PC-9 (cell line): ENCODE measurements at regions not wholly inside any gene's neighbourhood (a gene's known extent, or its start where the extent isn't known, plus 50 kb on each side); places are given as distances from the start of the nearest gene placed in this dataset.

Source experiments
- BruUV-seq: library from RNA; stranded (reverse); fragments of 400-500 nt; replicated peaks from 2 replicates; lab custom pipeline; 2021; lab: Mats Ljungman, UMichigan
- CTCF ChIA-PET: fragments of 300-600 bp; sonication (Branson Sonifier 250); formaldehyde crosslinking; loops from one replicate; lab custom pipeline; 2022; ENCODE audit warnings: antibody characterized with exemption; lab: Charles Lee
- POLR2A ChIA-PET: fragments of 300-600 bp; sonication (Branson Sonifier 250); formaldehyde crosslinking; loops from one replicate; lab custom pipeline; 2022; ENCODE audit warnings: antibody characterized with exemption; ENCODE audit not compliant: unreplicated experiment; lab: Charles Lee
- DNase-seq, 2 experiments: peaks; one replicate each; pipeline versions ENCODE4 v3.0.0 to v3.0.0-alpha.2; 2015 to 2022; ENCODE audit warnings: mixed read lengths in 1 of 2
- H2AFZ ChIP-seq: fragments of 200-600 bp; sonication (generic); 2 replicates; pipeline ENCODE4 v1.8.1; 2017; ENCODE audit warnings: antibody characterized with exemption
- H3F3A ChIP-seq: fragments of 200-600 bp; sonication (generic); 2 replicates; pipeline ENCODE4 v1.8.1; 2017; ENCODE audit warnings: antibody characterized with exemption, mild to moderate bottlenecking, low read depth; ENCODE audit not compliant: insufficient read depth
- H3K27ac ChIP-seq: fragments of 200-600 bp; sonication (generic); 2 replicates; pipeline ENCODE4 v1.6.1; 2016; ENCODE audit warnings: mixed run types
- H3K27me3 ChIP-seq: fragments of 200-600 bp; sonication (generic); 2 replicates; pipeline ENCODE4 v1.6.1; 2016; ENCODE audit warnings: low read depth, mixed run types; ENCODE audit not compliant: insufficient read depth
- H3K36me3 ChIP-seq: fragments of 200-600 bp; sonication (generic); 2 replicates; pipeline ENCODE4 v1.6.1; 2016; ENCODE audit warnings: low read depth, mixed run types
- H3K4me1 ChIP-seq: fragments of 200-600 bp; sonication (generic); replicated peaks from 2 replicates; pipeline ENCODE4 v1.6.1; 2016; ENCODE audit warnings: mixed run types; ENCODE audit not compliant: insufficient read depth
- H3K4me2 ChIP-seq: fragments of 200-600 bp; sonication (generic); 2 replicates; pipeline ENCODE4 v1.6.1; 2017; ENCODE audit warnings: mixed run types
- H3K4me3 ChIP-seq: fragments of 200-600 bp; sonication (generic); 2 replicates; pipeline ENCODE4 v1.6.1; 2016; ENCODE audit warnings: mixed run types
- H3K79me2 ChIP-seq: fragments of 200-600 bp; sonication (generic); 2 replicates; pipeline ENCODE4 v1.6.1; 2017; ENCODE audit warnings: low read depth, mixed run types
- H3K9me2 ChIP-seq: fragments of 200-600 bp; sonication (generic); 2 replicates; pipeline ENCODE4 v1.8.1; 2017; ENCODE audit warnings: mild to moderate bottlenecking; ENCODE audit not compliant: insufficient read depth
- H3K9me3 ChIP-seq: fragments of 200-600 bp; sonication (generic); 2 replicates; pipeline ENCODE4 v1.8.1; 2016; ENCODE audit warnings: low read depth; ENCODE audit not compliant: insufficient read depth
- H4K20me1 ChIP-seq: fragments of 200-600 bp; sonication (generic); 2 replicates; pipeline ENCODE4 v1.8.1; 2017; ENCODE audit not compliant: insufficient read depth
- EZH2 ChIP-seq: fragments of 200-600 bp; sonication (generic); IDR thresholded peaks from 2 replicates; pipeline ENCODE4 v1.8.0; 2017; ENCODE audit warnings: antibody characterized with exemption, low read depth
- intact Hi-C: fragments of 100-400 bp; cut with micrococcal nuclease; formaldehyde crosslinking; loops from one replicate; pipeline ENCODE4 v1.10.0; 2022; ENCODE audit not compliant: unreplicated experiment
- TF ChIP-seq, protein P1 (sequence below): fragments of 200-600 bp; sonication (generic); conservative IDR thresholded peaks from 2 replicates; pipeline ENCODE4 v1.6.1; 2017; ENCODE audit warnings: mixed run types, antibody characterized with exemption, mild to moderate bottlenecking, moderate library complexity

DNA sequence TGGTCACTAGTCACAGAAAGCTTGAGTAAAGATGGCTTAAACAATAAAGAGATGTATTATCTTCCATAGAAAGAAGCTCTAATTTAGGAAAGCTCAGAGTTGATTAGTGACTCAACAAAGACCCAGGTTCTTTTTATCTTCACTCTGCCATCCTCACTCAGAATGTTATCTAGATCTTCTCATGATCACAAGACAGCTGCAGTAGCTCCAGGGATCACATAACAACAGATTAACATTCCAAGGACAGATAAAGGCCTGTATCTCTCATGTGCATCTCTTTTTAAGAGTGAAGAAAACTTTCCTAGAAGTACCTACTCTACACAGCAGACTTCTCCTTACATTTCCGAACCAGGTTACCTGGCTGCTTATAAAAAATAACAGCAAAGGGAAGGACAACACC, 368.7 kb upstream of the PROX1 start:
- BruUV-seq = no TSS peak
- H3K27ac ChIP-seq = no peak overlapping the region
- CTCF ChIA-PET = no interaction called here
- H3K79me2 ChIP-seq = no peaks in the 10 kb centered on the region
- H3K4me3 ChIP-seq = no peak overlapping the region
- H3K36me3 ChIP-seq = no peaks in the 10 kb centered on the region
- TF ChIP-seq EZH2 = no peak
- TF ChIP-seq, protein P1, sequence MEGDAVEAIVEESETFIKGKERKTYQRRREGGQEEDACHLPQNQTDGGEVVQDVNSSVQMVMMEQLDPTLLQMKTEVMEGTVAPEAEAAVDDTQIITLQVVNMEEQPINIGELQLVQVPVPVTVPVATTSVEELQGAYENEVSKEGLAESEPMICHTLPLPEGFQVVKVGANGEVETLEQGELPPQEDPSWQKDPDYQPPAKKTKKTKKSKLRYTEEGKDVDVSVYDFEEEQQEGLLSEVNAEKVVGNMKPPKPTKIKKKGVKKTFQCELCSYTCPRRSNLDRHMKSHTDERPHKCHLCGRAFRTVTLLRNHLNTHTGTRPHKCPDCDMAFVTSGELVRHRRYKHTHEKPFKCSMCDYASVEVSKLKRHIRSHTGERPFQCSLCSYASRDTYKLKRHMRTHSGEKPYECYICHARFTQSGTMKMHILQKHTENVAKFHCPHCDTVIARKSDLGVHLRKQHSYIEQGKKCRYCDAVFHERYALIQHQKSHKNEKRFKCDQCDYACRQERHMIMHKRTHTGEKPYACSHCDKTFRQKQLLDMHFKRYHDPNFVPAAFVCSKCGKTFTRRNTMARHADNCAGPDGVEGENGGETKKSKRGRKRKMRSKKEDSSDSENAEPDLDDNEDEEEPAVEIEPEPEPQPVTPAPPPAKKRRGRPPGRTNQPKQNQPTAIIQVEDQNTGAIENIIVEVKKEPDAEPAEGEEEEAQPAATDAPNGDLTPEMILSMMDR = no peak
- no peak overlapping the region for H3K4me2 ChIP-seq
- no peaks in the 10 kb centered on the region for H3F3A ChIP-seq
- no peaks in the 10 kb centered on the region for H4K20me1 ChIP-seq
- H3K4me1 ChIP-seq = no peaks in the 10 kb centered on the region
- H3K27me3 ChIP-seq = no peaks in the 10 kb centered on the region
- intact Hi-C loops = no loop called here
- no peak for DNase-seq
- no peak overlapping the region for H2AFZ ChIP-seq
- POLR2A ChIA-PET = no interaction called here
- peaks cover 4% of the 10 kb centered on the region; the same call in 1 of the 2 replicates for H3K9me2 ChIP-seq
- H3K9me3 ChIP-seq = no peaks in the 10 kb centered on the region

DNA sequence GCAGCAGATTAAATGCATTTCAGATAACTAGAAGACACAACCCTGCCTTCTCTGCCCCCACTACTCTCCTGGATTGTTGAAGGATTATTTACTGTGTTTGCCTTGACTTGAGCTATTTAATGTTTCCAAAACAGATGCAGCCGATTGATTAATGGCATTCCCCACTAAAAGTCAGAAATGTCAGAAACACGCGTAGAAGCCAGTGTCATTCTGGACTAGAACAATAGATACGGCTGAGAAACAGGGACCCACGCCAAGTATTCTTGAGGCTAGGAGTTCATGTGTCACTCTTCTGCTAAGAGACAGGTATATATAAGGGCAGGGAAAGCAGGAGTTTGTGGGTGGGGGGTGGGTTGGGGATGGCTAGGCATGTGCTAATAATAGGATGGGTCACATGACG, 366.7 kb upstream of the PROX1 start:
- Histone ChIP-seq H3K4me3 (no peak overlapping the region), H3K9me2 (peaks cover 4% of the 10 kb centered on the region; the same call in 1 of the 2 replicates), H3K9me3 (no peaks in the 10 kb centered on the region), H3K4me2 (no peak overlapping the region), H3K36me3 (no peaks in the 10 kb centered on the region), H3K27ac (no peak overlapping the region), H3F3A (no peaks in the 10 kb centered on the region), H3K4me1 (no peaks in the 10 kb centered on the region), H4K20me1 (no peaks in the 10 kb centered on the region), H3K79me2 (no peaks in the 10 kb centered on the region), H2AFZ (no peak overlapping the region), H3K27me3 (no peaks in the 10 kb centered on the region)
- ChIA-PET POLR2A (no interaction called here), CTCF (no interaction called here)
- no peak for DNase-seq
- BruUV-seq = no TSS peak
- intact Hi-C loops = no loop called here
- TF ChIP-seq EZH2 = no peak
- TF ChIP-seq, protein P1 = no peak

DNA sequence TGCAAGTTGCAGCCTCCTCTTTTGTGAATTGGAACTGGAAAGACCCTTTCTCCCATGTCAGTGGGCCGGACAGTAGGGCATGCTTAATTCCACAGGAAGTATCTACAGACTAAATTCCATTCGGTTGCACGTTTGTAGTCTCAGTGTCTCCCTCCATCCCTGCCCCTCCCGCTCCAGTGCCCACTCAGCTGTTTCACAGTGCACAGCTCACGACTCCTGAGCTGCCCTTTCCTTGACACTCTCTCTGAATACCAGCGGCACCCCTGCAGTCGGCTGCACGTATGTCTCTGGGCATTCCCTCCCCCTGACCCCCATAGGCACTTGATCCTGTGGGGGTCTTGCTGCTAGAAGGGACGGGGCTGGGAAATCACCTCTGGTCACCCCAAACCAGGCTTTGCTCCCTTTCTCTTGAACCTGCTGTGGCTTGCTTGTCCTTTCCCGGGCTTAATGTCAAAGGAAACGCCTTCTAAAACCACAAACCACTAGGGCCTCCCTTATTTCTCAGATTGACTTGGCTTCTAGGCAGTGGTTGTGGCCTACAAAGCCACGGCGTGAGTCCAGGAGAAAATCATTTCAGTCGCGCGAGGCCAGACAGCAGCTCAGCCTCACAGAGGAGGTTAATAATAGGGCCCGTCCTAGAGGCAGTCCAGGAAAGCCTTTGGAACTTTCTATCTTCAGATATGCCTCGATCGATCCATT, 365.3 kb upstream of the PROX1 start:
- no peaks in the 10 kb centered on the region for H3K4me1 ChIP-seq
- H3K36me3 ChIP-seq = no peaks in the 10 kb centered on the region
- POLR2A ChIA-PET = no interaction called here
- no peak for DNase-seq
- H4K20me1 ChIP-seq = no peaks in the 10 kb centered on the region
- H3K27me3 ChIP-seq = no peaks in the 10 kb centered on the region
- H3K4me2 ChIP-seq = no peak overlapping the region
- H3K9me3 ChIP-seq = no peaks in the 10 kb centered on the region; the same call in 1 of the 2 replicates
- no peaks in the 10 kb centered on the region for H3K79me2 ChIP-seq
- H3F3A ChIP-seq = no peaks in the 10 kb centered on the region
- intact Hi-C loops = no loop called here
- peaks cover 2% of the 10 kb centered on the region; the same call in 1 of the 2 replicates for H3K9me2 ChIP-seq
- no peak for TF ChIP-seq EZH2
- TF ChIP-seq, protein P1 = no peak
- no TSS peak for BruUV-seq
- no peak overlapping the region for H2AFZ ChIP-seq
- no peak overlapping the region for H3K27ac ChIP-seq
- CTCF ChIA-PET = no interaction called here
- no peak overlapping the region for H3K4me3 ChIP-seq
